Spinal cord (tissue), 9 donors: ENCODE measurements at regions not wholly inside any gene's neighbourhood (a gene's known extent, or its start where the extent isn't known, plus 50 kb on each side); places are given as distances from the start of the nearest gene placed in this dataset.

ENCODE experiments used
- DNase-seq, 6 donors: peaks; one replicate each; pipeline versions ENCODE4 v3.0.0 to v3.0.0-alpha.2; 2013 to 2015; ENCODE audit warnings: low spot score in 6 of 6, low read depth in 4 of 6
- H3K27ac ChIP-seq: one replicate; pipeline ENCODE4 v1.5.1; 2013; ENCODE audit warnings: low read depth, low read length, control low read depth
- H3K27me3 ChIP-seq: one replicate; pipeline ENCODE4 v1.6.1; 2013; ENCODE audit warnings: low read length; ENCODE audit not compliant: control insufficient read depth, insufficient read depth
- H3K36me3 ChIP-seq: one replicate; pipeline ENCODE4 v1.6.1; 2013; ENCODE audit warnings: low read length; ENCODE audit not compliant: control insufficient read depth, insufficient read depth
- H3K4me1 ChIP-seq: one replicate; pipeline ENCODE4 v1.6.1; 2013; ENCODE audit warnings: low read length; ENCODE audit not compliant: control insufficient read depth, insufficient read depth
- H3K4me3 ChIP-seq: one replicate; pipeline ENCODE4 v1.5.1; 2013; ENCODE audit warnings: low read depth, low read length, control low read depth
- H3K9me3 ChIP-seq: one replicate; pipeline ENCODE4 v1.6.1; 2013; ENCODE audit warnings: low read length; ENCODE audit not compliant: control insufficient read depth, insufficient read depth
- WGBS: methylation state at CpG from one replicate; pipeline ENCODE4 v1.1.5; 2013; ENCODE audit warnings: missing lambda C conversion rate; ENCODE audit not compliant: insufficient coverage; 5-methylcytosine and 5-hydroxymethylcytosine counted together
- donor health status: healthy.

DNA sequence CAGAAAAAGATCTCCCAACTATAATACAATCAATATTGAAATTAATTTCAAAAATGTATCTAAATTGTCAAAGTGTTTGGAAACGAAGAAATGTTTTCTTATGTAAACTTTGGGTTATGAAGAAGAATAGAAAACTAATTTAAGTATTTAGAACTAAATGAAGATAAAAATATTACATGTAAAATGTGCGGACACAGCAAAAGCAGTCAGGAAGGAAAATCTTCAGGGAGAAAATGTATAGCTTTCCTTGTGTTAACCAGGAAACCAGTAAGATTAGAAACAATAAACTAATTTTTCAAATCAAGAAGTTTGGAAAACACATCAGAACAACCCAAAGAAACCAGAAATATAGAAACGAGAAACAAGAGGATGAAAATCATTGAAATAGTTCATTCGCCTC lies 466.5 kb downstream of the BRD1 start:
- H3K4me3 ChIP-seq: no peak overlapping the region

GRCh38 chr22:49360746-49361145 lies 466.9 kb downstream of the BRD1 start:
- Histone ChIP-seq H3K4me3 (no peak overlapping the region), H3K9me3 (peaks cover 1% of the 10 kb centered on the region), H3K27me3 (no peaks in the 10 kb centered on the region), H3K27ac (no peak overlapping the region), H3K4me1 (peaks cover 10% of the 10 kb centered on the region), H3K36me3 (no peaks in the 10 kb centered on the region)
- no CpG with 5 or more reads among the region's 3 CpGs for WGBS
- DNase-seq: no peak

More for the DNA sequence above, 466.5 kb downstream of the BRD1 start:
- Histone ChIP-seq H3K4me1 (peaks cover 9% of the 10 kb centered on the region), H3K9me3 (peaks cover 1% of the 10 kb centered on the region), H3K27ac (no peak overlapping the region), H3K36me3 (no peaks in the 10 kb centered on the region), H3K27me3 (no peaks in the 10 kb centered on the region)
- no peak for DNase-seq
- no CpG with 5 or more reads among the region's 4 CpGs for WGBS

DNA sequence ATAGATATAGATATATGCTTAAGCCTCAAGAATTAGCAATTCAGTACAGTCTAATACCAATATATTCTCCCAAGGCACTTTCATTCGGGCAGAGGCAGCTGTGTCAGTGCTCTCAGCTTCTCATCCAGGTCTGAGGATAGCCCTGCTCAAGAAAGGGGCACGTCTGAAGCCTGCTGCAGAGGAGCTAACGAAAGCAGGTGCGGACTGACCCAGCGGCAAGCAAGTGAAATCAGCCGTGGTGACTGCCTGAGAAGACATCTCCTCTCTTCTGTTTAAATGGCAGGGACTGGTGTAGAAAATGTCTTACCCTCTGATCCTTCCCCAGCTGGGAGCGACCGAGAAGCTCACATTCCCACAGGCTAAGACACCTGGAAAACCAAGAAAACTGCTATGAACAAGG lies 468.6 kb downstream of the BRD1 start:
- peaks cover 15% of the 10 kb centered on the region for H3K4me1 ChIP-seq
- DNase-seq: no peak
- no peak overlapping the region for H3K27ac ChIP-seq
- H3K4me3 ChIP-seq: no peak overlapping the region
- WGBS: 58% methylated on average over 4 of the region's 8 CpGs
- no peaks in the 10 kb centered on the region for H3K36me3 ChIP-seq
- H3K9me3 ChIP-seq: peaks cover 1% of the 10 kb centered on the region
- no peaks in the 10 kb centered on the region for H3K27me3 ChIP-seq

GRCh38 chr22:49357661-49358440 lies 469.8 kb downstream of the BRD1 start:
- Histone ChIP-seq H3K27me3 (peaks cover under 1% of the 10 kb centered on the region), H3K4me1 (peaks cover 23% of the 10 kb centered on the region), H3K4me3 (no peak overlapping the region), H3K9me3 (no peaks in the 10 kb centered on the region), H3K27ac (no peak overlapping the region), H3K36me3 (no peaks in the 10 kb centered on the region)
- peak in 1 of 6 donors; percentile 46 for DNase-seq
- WGBS: 82% methylated on average over 10 of the region's 20 CpGs

GRCh38 chr22:49356428-49356827 lies 471.2 kb downstream of the BRD1 start:
- Histone ChIP-seq H3K4me3 (no peak overlapping the region), H3K27me3 (peaks cover 3% of the 10 kb centered on the region), H3K4me1 (peaks cover 33% of the 10 kb centered on the region), H3K9me3 (no peaks in the 10 kb centered on the region), H3K27ac (no peak overlapping the region), H3K36me3 (no peaks in the 10 kb centered on the region)
- 80% methylated on average over 1 of the region's 3 CpGs for WGBS
- DNase-seq: no peak

DNA sequence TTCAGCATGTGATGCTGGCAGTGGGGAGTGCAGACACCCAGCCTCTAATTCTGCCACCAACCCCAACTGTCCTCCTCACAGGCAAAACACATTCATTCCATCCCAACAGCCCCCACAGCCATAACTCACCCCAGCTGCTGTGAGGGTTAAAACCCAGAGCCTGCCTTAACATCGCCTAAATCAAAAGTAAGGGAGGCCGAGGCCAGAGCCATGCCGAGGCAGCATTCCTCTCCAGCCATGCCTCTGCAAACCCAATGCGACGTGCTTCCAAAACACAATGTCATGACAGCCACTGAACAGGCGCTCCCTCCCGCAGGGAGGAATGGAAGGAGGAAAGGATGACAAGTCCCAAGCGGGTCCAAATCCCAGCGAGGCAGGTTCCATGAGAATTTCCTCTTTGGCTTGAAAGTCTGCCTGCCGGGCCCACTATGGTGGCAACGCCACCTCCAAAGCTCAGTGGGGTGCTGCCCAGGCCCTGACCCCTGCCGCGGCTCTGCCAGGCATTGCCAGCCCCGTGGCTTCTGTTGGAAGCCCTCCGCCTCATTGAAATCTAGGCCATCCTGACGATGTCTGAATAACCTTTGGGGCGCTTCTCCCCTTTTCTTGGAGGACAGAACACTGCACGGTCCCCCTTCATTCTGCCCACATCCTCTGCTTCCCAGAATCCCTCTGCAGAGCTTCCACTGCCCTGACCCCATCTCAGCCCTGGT lies 472.3 kb downstream of the BRD1 start:
- Histone ChIP-seq H3K9me3 (no peaks in the 10 kb centered on the region), H3K4me1 (peaks cover 36% of the 10 kb centered on the region), H3K27me3 (peaks cover 3% of the 10 kb centered on the region), H3K4me3 (no peak overlapping the region), H3K36me3 (no peaks in the 10 kb centered on the region), H3K27ac (no peak overlapping the region)
- no peak for DNase-seq
- 80% methylated on average over 18 of the region's 18 CpGs for WGBS

GRCh38 chr22:49354516-49355210 lies 473.0 kb downstream of the BRD1 start:
- no peak for DNase-seq
- peaks cover 3% of the 10 kb centered on the region for H3K27me3 ChIP-seq
- no peak overlapping the region for H3K4me3 ChIP-seq
- H3K4me1 ChIP-seq: peaks cover 43% of the 10 kb centered on the region
- H3K9me3 ChIP-seq: no peaks in the 10 kb centered on the region
- WGBS: 76% methylated on average over 13 of the region's 14 CpGs
- H3K36me3 ChIP-seq: no peaks in the 10 kb centered on the region
- no peak overlapping the region for H3K27ac ChIP-seq

DNA sequence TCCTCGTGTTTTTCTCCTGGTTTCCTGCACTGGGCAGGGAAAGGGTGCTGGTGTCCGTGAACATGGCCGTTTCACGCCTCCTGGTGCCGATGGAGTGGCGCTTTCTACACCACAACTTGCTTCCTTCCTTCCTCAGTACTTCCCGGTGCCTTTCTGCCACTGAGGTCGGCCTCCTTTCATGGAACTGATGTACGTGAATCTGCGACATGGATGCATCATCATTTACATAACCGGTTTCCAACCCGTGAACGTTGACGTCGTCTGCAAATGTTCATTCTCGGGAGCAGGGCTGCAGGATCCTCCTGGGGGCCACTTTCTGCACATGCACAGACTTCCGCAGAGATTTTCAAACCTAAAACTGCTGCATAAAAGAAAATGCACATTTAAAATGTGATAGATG lies 474.4 kb downstream of the BRD1 start:
- H3K27ac ChIP-seq: no peak overlapping the region
- H3K36me3 ChIP-seq: no peaks in the 10 kb centered on the region
- 85% methylated on average over 15 of the region's 17 CpGs for WGBS
- H3K4me1 ChIP-seq: peaks cover 49% of the 10 kb centered on the region
- H3K9me3 ChIP-seq: no peaks in the 10 kb centered on the region
- H3K4me3 ChIP-seq: no peak overlapping the region
- DNase-seq: peak in 1 of 6 donors; percentile 62
- peaks cover 3% of the 10 kb centered on the region for H3K27me3 ChIP-seq

GRCh38 chr22:49352361-49353169 lies 475.1 kb downstream of the BRD1 start:
- peaks cover 3% of the 10 kb centered on the region for H3K27me3 ChIP-seq
- DNase-seq: no peak
- 95% methylated on average over 23 of the region's 29 CpGs for WGBS

More at GRCh38 chr22:49352361-49353169, 475.1 kb downstream of the BRD1 start:
- H3K36me3 ChIP-seq: no peaks in the 10 kb centered on the region
- peaks cover 45% of the 10 kb centered on the region for H3K4me1 ChIP-seq
- no peak overlapping the region for H3K4me3 ChIP-seq
- H3K9me3 ChIP-seq: no peaks in the 10 kb centered on the region
- H3K27ac ChIP-seq: no peak overlapping the region
